ENCODE measurements at regions not wholly inside any gene's neighbourhood (a gene's known extent, or its start where the extent isn't known, plus 50 kb on each side); places are given as distances from the start of the nearest gene placed in this dataset.
"Not testable (repeated sequence)": the region's sequence is repeated elsewhere in the genome, so short reads cannot be mapped to it uniquely, and the experiment has no call there.

GRCh38 chr10:125235093-125236069 is 75.0 kb upstream of the CTBP2 start:
- H3K9me3 ChIP-seq (ENCODE audit: control insufficient read depth in 1 of 2, low read length in 2 of 2): peaks cover 3 to 11% of the 10 kb centered on the region in 2 donors
- H3K9ac ChIP-seq (ENCODE audit: low read depth in 1 of 2, low read length in 2 of 2): no peak overlapping the region
- H3K36me3 ChIP-seq (ENCODE audit: control insufficient read depth in 1 of 2, insufficient read depth in 2 of 2, low read length in 2 of 2): no peaks in the 10 kb centered on the region
- no peak overlapping the region for H3K27ac ChIP-seq (ENCODE audit: low read depth, low read length)
- peaks cover 0 to 4% of the 10 kb centered on the region in 2 donors for H3K27me3 ChIP-seq (ENCODE audit: control insufficient read depth in 1 of 2, insufficient read depth in 2 of 2, low read length in 2 of 2)
- no peak overlapping the region for H3K4me3 ChIP-seq (ENCODE audit: low read depth in 1 of 2, low read length in 2 of 2)
- H3K4me1 ChIP-seq (ENCODE audit: control insufficient read depth in 1 of 2, insufficient read depth in 2 of 2, low read length in 2 of 2): no peaks in the 10 kb centered on the region

- not testable (repeated sequence) for H3K4me3 ChIP-seq (ENCODE audit: low read depth in 1 of 2, low read length in 2 of 2); H3K9ac ChIP-seq (ENCODE audit: low read depth in 1 of 2, low read length in 2 of 2); H3K27ac ChIP-seq (ENCODE audit: low read depth, low read length); H3K36me3 ChIP-seq (ENCODE audit: control insufficient read depth in 1 of 2, insufficient read depth in 2 of 2, low read length in 2 of 2); H3K27me3 ChIP-seq (ENCODE audit: control insufficient read depth in 1 of 2, insufficient read depth in 2 of 2, low read length in 2 of 2); H3K4me1 ChIP-seq (ENCODE audit: control insufficient read depth in 1 of 2, insufficient read depth in 2 of 2, low read length in 2 of 2)
- H3K9me3 ChIP-seq (ENCODE audit: control insufficient read depth in 1 of 2, low read length in 2 of 2): peaks cover 3 to 11% of the 10 kb centered on the region in 2 donors
Measured at GRCh38 chr10:125234576-125234975, 74.2 kb upstream of the CTBP2 start.

GRCh38 chr10:125233726-125234125 is 73.4 kb upstream of the CTBP2 start:
- no peaks in the 10 kb centered on the region for H3K4me1 ChIP-seq (ENCODE audit: control insufficient read depth in 1 of 2, insufficient read depth in 2 of 2, low read length in 2 of 2)
- no peak overlapping the region for H3K4me3 ChIP-seq (ENCODE audit: low read depth in 1 of 2, low read length in 2 of 2)
- peaks cover 0 to 4% of the 10 kb centered on the region in 2 donors for H3K27me3 ChIP-seq (ENCODE audit: control insufficient read depth in 1 of 2, insufficient read depth in 2 of 2, low read length in 2 of 2)
- H3K36me3 ChIP-seq (ENCODE audit: control insufficient read depth in 1 of 2, insufficient read depth in 2 of 2, low read length in 2 of 2): no peaks in the 10 kb centered on the region
- peaks cover 3 to 5% of the 10 kb centered on the region in 2 donors for H3K9me3 ChIP-seq (ENCODE audit: control insufficient read depth in 1 of 2, low read length in 2 of 2)
- no peak overlapping the region for H3K27ac ChIP-seq (ENCODE audit: low read depth, low read length)
- H3K9ac ChIP-seq (ENCODE audit: low read depth in 1 of 2, low read length in 2 of 2): no peak overlapping the region

- Histone ChIP-seq H3K36me3 (ENCODE audit: control insufficient read depth in 1 of 2, insufficient read depth in 2 of 2, low read length in 2 of 2) (no peaks in the 10 kb centered on the region), H3K4me1 (ENCODE audit: control insufficient read depth in 1 of 2, insufficient read depth in 2 of 2, low read length in 2 of 2) (no peaks in the 10 kb centered on the region), H3K9me3 (ENCODE audit: control insufficient read depth in 1 of 2, low read length in 2 of 2) (no peaks in the 10 kb centered on the region), H3K9ac (ENCODE audit: low read depth in 1 of 2, low read length in 2 of 2) (no peak overlapping the region), H3K4me3 (ENCODE audit: low read depth in 1 of 2, low read length in 2 of 2) (no peak overlapping the region), H3K27ac (ENCODE audit: low read depth, low read length) (no peak overlapping the region), H3K27me3 (ENCODE audit: control insufficient read depth in 1 of 2, insufficient read depth in 2 of 2, low read length in 2 of 2) (peaks cover 0 to 4% of the 10 kb centered on the region in 2 donors)
Measured at GRCh38 chr10:125232841-125233240, 72.5 kb upstream of the CTBP2 start.

- H3K27ac ChIP-seq (ENCODE audit: low read depth, low read length): no peak overlapping the region
- no peaks in the 10 kb centered on the region for H3K36me3 ChIP-seq (ENCODE audit: control insufficient read depth in 1 of 2, insufficient read depth in 2 of 2, low read length in 2 of 2)
- H3K4me3 ChIP-seq (ENCODE audit: low read depth in 1 of 2, low read length in 2 of 2): no peak overlapping the region
- no peaks in the 10 kb centered on the region for H3K4me1 ChIP-seq (ENCODE audit: control insufficient read depth in 1 of 2, insufficient read depth in 2 of 2, low read length in 2 of 2)
- no peaks in the 10 kb centered on the region for H3K9me3 ChIP-seq (ENCODE audit: control insufficient read depth in 1 of 2, low read length in 2 of 2)
- H3K27me3 ChIP-seq (ENCODE audit: control insufficient read depth in 1 of 2, insufficient read depth in 2 of 2, low read length in 2 of 2): peaks cover 0 to 4% of the 10 kb centered on the region in 2 donors
- H3K9ac ChIP-seq (ENCODE audit: low read depth in 1 of 2, low read length in 2 of 2): no peak overlapping the region
Measured at GRCh38 chr10:125231813-125232475, 71.6 kb upstream of the CTBP2 start.

- no peak overlapping the region for H3K27ac ChIP-seq (ENCODE audit: low read depth, low read length)
Measured at GRCh38 chr10:125231116-125231812, 70.9 kb upstream of the CTBP2 start.

DNA sequence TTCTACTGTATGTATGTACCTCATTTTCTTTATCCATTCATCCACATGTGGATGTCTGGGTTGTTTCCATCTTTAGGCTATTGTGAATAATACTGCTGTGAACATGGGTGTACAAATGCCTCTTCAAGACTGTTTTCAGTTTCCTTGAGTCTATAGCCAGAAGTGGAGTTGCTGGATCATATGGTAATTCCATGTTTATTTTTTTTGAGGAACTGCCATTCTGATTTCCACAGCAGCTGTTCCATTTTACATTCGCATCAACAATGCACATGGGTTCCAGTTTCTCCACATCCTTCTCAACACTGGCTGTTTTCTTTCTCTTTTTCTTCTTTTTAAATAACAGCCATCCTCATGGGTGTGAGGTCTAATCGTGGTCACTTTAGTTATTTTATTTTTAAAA is 69.9 kb upstream of the CTBP2 start:
- no peak overlapping the region for H3K27ac ChIP-seq (ENCODE audit: low read depth, low read length)
- H3K4me1 ChIP-seq (ENCODE audit: control insufficient read depth in 1 of 2, insufficient read depth in 2 of 2, low read length in 2 of 2): no peaks in the 10 kb centered on the region
- no peaks in the 10 kb centered on the region for H3K9me3 ChIP-seq (ENCODE audit: control insufficient read depth in 1 of 2, low read length in 2 of 2)
- no peaks in the 10 kb centered on the region for H3K36me3 ChIP-seq (ENCODE audit: control insufficient read depth in 1 of 2, insufficient read depth in 2 of 2, low read length in 2 of 2)
- H3K9ac ChIP-seq (ENCODE audit: low read depth in 1 of 2, low read length in 2 of 2): no peak overlapping the region
- peaks cover 0 to 4% of the 10 kb centered on the region in 2 donors for H3K27me3 ChIP-seq (ENCODE audit: control insufficient read depth in 1 of 2, insufficient read depth in 2 of 2, low read length in 2 of 2)
- no peak overlapping the region for H3K4me3 ChIP-seq (ENCODE audit: low read depth in 1 of 2, low read length in 2 of 2)

More at GRCh38 chr10:125231116-125231812, 70.9 kb upstream of the CTBP2 start:
- no peaks in the 10 kb centered on the region for H3K36me3 ChIP-seq (ENCODE audit: control insufficient read depth in 1 of 2, insufficient read depth in 2 of 2, low read length in 2 of 2)
- no peak overlapping the region for H3K4me3 ChIP-seq (ENCODE audit: low read depth in 1 of 2, low read length in 2 of 2)
- H3K27me3 ChIP-seq (ENCODE audit: control insufficient read depth in 1 of 2, insufficient read depth in 2 of 2, low read length in 2 of 2): peaks cover 0 to 4% of the 10 kb centered on the region in 2 donors
- H3K4me1 ChIP-seq (ENCODE audit: control insufficient read depth in 1 of 2, insufficient read depth in 2 of 2, low read length in 2 of 2): no peaks in the 10 kb centered on the region
- no peak overlapping the region for H3K9ac ChIP-seq (ENCODE audit: low read depth in 1 of 2, low read length in 2 of 2)
- no peaks in the 10 kb centered on the region for H3K9me3 ChIP-seq (ENCODE audit: control insufficient read depth in 1 of 2, low read length in 2 of 2)

DNA sequence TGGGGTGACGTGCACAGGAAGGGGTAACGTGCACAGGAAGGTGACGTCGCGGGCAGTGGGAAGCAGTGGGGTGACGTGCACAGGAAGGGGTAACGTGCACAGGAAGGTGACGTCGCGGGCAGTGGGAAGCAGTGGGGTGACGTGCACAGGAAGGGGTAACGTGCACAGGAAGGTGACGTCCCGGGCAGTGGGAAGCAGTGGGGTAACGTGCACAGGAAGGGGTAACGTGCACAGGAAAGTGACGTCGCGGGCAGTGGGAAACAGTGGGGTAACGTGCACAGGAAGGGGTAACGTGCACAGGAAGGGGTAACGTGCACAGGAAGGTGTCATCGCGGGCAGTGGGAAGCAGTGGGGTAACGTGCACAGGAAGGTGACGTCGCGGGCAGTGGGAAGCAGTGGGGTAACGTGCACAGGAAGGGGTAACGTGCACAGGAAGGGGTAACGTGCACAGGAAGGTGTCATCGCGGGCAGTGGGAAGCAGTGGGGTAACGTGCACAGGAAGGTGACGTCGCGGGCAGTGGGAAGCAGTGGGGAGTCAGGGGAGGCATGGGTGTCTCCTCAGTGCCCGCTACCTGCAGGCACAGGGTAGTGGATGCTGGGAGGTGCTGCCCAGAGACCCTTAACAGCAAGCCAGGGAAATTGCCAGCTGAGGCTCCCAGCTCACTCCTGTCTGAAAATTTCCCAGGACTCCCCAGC is 68.0 kb upstream of the CTBP2 start:
- H3K9me3 ChIP-seq (ENCODE audit: control insufficient read depth in 1 of 2, low read length in 2 of 2); H3K4me1 ChIP-seq (ENCODE audit: control insufficient read depth in 1 of 2, insufficient read depth in 2 of 2, low read length in 2 of 2); H3K27ac ChIP-seq (ENCODE audit: low read depth, low read length); H3K27me3 ChIP-seq (ENCODE audit: control insufficient read depth in 1 of 2, insufficient read depth in 2 of 2, low read length in 2 of 2); H3K36me3 ChIP-seq (ENCODE audit: control insufficient read depth in 1 of 2, insufficient read depth in 2 of 2, low read length in 2 of 2); H3K4me3 ChIP-seq (ENCODE audit: low read depth in 1 of 2, low read length in 2 of 2); H3K9ac ChIP-seq (ENCODE audit: low read depth in 1 of 2, low read length in 2 of 2): not testable (repeated sequence)

- Histone ChIP-seq H3K4me3 (ENCODE audit: low read depth in 1 of 2, low read length in 2 of 2) (no peak overlapping the region), H3K9me3 (ENCODE audit: control insufficient read depth in 1 of 2, low read length in 2 of 2) (no peaks in the 10 kb centered on the region), H3K27ac (ENCODE audit: low read depth, low read length) (no peak overlapping the region), H3K4me1 (ENCODE audit: control insufficient read depth in 1 of 2, insufficient read depth in 2 of 2, low read length in 2 of 2) (no peaks in the 10 kb centered on the region), H3K36me3 (ENCODE audit: control insufficient read depth in 1 of 2, insufficient read depth in 2 of 2, low read length in 2 of 2) (no peaks in the 10 kb centered on the region), H3K27me3 (ENCODE audit: control insufficient read depth in 1 of 2, insufficient read depth in 2 of 2, low read length in 2 of 2) (no peaks in the 10 kb centered on the region), H3K9ac (ENCODE audit: low read depth in 1 of 2, low read length in 2 of 2) (no peak overlapping the region)
Measured at GRCh38 chr10:125227546-125227945, 67.2 kb upstream of the CTBP2 start.
